ENCODE measurements at regions not wholly inside any gene's neighbourhood (a gene's known extent, or its start where the extent isn't known, plus 50 kb on each side); places are given as distances from the start of the nearest gene placed in this dataset.

- DNase-seq, result peak; percentile 4
Observed at GRCh38 chr2:129771418-129772189, 207.9 kb upstream of the RAB6C start.

- no peak for DNase-seq
Observed at GRCh38 chr2:129772190-129772579, 207.3 kb upstream of the RAB6C start.

GRCh38 chr2:129775952-129776653 is 203.4 kb upstream of the RAB6C start:
- DNase-seq, result no peak

- DNase-seq, result no peak
Observed at GRCh38 chr2:129777146-129777545, 202.3 kb upstream of the RAB6C start.

- DNase-seq, result no peak
Observed at GRCh38 chr2:129777762-129778583, 201.5 kb upstream of the RAB6C start.

- no peak for DNase-seq
Observed at GRCh38 chr2:129778584-129778877, 200.9 kb upstream of the RAB6C start.

- peak; percentile 5 for DNase-seq
Observed at GRCh38 chr2:129779783-129780182, 199.7 kb upstream of the RAB6C start.

GRCh38 chr2:129780316-129781270 is 198.9 kb upstream of the RAB6C start:
- DNase-seq, result peak; percentile 18

GRCh38 chr2:129781749-129782632 is 197.5 kb upstream of the RAB6C start:
- DNase-seq, result peak; percentile 4

- DNase-seq, result peak; percentile 2
Observed at GRCh38 chr2:129782633-129782990, 196.9 kb upstream of the RAB6C start.

- no peak for DNase-seq
Observed at GRCh38 chr2:129784486-129784885, 195.0 kb upstream of the RAB6C start.

- DNase-seq, result no peak
Observed at GRCh38 chr2:129791712-129792111, 187.8 kb upstream of the RAB6C start.

GRCh38 chr2:129793431-129793902 is 186.0 kb upstream of the RAB6C start:
- DNase-seq, result no peak

- no peak for DNase-seq
Observed at GRCh38 chr2:129794116-129794515, 185.3 kb upstream of the RAB6C start.

GRCh38 chr2:129794540-129794939 is 184.9 kb upstream of the RAB6C start:
- no peak for DNase-seq

- DNase-seq, result no peak
Observed at GRCh38 chr2:129796225-129796624, 183.2 kb upstream of the RAB6C start.

GRCh38 chr2:129796801-129797488 is 182.5 kb upstream of the RAB6C start:
- no peak for DNase-seq

GRCh38 chr2:129797489-129798300 is 181.8 kb upstream of the RAB6C start:
- DNase-seq, result no peak

- DNase-seq, result no peak
Observed at GRCh38 chr2:129798301-129798581, 181.2 kb upstream of the RAB6C start.

GRCh38 chr2:129798626-129799025 is 180.8 kb upstream of the RAB6C start:
- DNase-seq, result no peak

Data from stimulated activated CD8-positive, alpha-beta memory T cell treated with anti-CD3 and anti-CD28 coated beads, Interleukin-4, amount 100 ng/mL, for 48 hours (primary cell).